B cell (primary cell): ENCODE measurements at regions not wholly inside any gene's neighbourhood (a gene's known extent, or its start where the extent isn't known, plus 50 kb on each side); places are given as distances from the start of the nearest gene placed in this dataset.

ENCODE experiments used
- ATAC-seq: fragments of 200-7000 bp; cut with Tn5 transposase; one replicate; pipeline ENCODE4 v1.10.0; 2021; ENCODE audit warnings: low read depth, mild to moderate bottlenecking, moderate number of reproducible peaks, moderate library complexity
- CTCF ChIA-PET: fragments of 350-600 bp; sonication (Branson Sonifier 250); formaldehyde crosslinking; loops from one replicate; lab custom pipeline; 2021; ENCODE audit warnings: antibody characterized with exemption, inconsistent platforms; lab: Charles Lee
- POLR2A ChIA-PET: fragments of 350-600 bp; sonication (Branson Sonifier 250); formaldehyde crosslinking; loops from one replicate; lab custom pipeline; 2021; ENCODE audit warnings: antibody characterized with exemption; lab: Charles Lee
- DNase-seq: peaks from one replicate; pipeline ENCODE4 v3.0.0; 2013
- H2AFZ ChIP-seq: 2 replicates; pipeline ENCODE4 v1.6.1; 2012; ENCODE audit warnings: mild to moderate bottlenecking, low read depth, low read length; ENCODE audit not compliant: insufficient read depth, poor library complexity, severe bottlenecking
- H3K27ac ChIP-seq, 2 donors: 1 replicate in 1 of 2; 2 replicates in 1 of 2; pipeline ENCODE4 v1.5.1; 2012 to 2013; ENCODE audit warnings: low read length in 2 of 2, mild to moderate bottlenecking in 2 of 2, moderate library complexity in 1 of 2
- H3K27me3 ChIP-seq, 4 experiments: fragments of 200-600 bp in 1 of 4; sonication (generic) in 1 of 4; replicated peaks in 1 of 4; 1 replicate in 2 of 4; 2 replicates in 2 of 4; pipeline versions ENCODE4 v1.6.1 to v1.7.0; 2013 to 2016; ENCODE audit warnings: low read length in 3 of 4, mild to moderate bottlenecking in 2 of 4, mixed read lengths in 1 of 4, moderate library complexity in 1 of 4; ENCODE audit not compliant: insufficient read depth in 4 of 4, control insufficient read depth in 3 of 4; ENCODE audit errors: control extremely low read depth in 1 of 4
- H3K36me3 ChIP-seq, 2 experiments: replicated peaks in 1 of 2; 1 replicate in 1 of 2; 2 replicates in 1 of 2; pipeline versions ENCODE4 v1.6.1 to v1.7.1; 2013; ENCODE audit warnings: low read length in 1 of 2; ENCODE audit not compliant: insufficient read depth in 2 of 2, control insufficient read depth in 1 of 2; ENCODE audit errors: control extremely low read depth in 1 of 2, extremely low read depth in 1 of 2
- H3K4me1 ChIP-seq, 2 donors: fragments of 200-600 bp in 1 of 2; sonication (generic) in 1 of 2; 1 replicate in 1 of 2; 2 replicates in 1 of 2; pipeline versions ENCODE4 v1.5.1 to v1.6.1; 2013 to 2017; ENCODE audit warnings: low read length in 2 of 2; ENCODE audit not compliant: control insufficient read depth in 2 of 2, insufficient read depth in 2 of 2
- H3K4me2 ChIP-seq: replicated peaks from 2 replicates; pipeline ENCODE3; 2012; ENCODE audit warnings: mild to moderate bottlenecking, low read depth, low read length; ENCODE audit not compliant: poor library complexity, severe bottlenecking
- H3K4me3 ChIP-seq, 5 experiments: fragments of 200-600 bp in 1 of 5; sonication (generic) in 1 of 5; 1 replicate in 3 of 5; 2 replicates in 2 of 5; pipeline versions ENCODE4 v1.5.1 to v1.7.0; 2011 to 2016; ENCODE audit warnings: low read length in 4 of 5, mild to moderate bottlenecking in 4 of 5, low read depth in 2 of 5, control low read depth in 1 of 5, moderate library complexity in 1 of 5; ENCODE audit not compliant: insufficient read depth in 1 of 5; ENCODE audit errors: control extremely low read depth in 1 of 5, extremely low read depth in 1 of 5
- H3K79me2 ChIP-seq: fragments of 200-600 bp; sonication (generic); one replicate; pipeline ENCODE4 v1.6.0; 2016; ENCODE audit warnings: low read length; ENCODE audit not compliant: control insufficient read depth, insufficient read depth
- H3K9ac ChIP-seq: fragments of 200-600 bp; sonication (generic); 2 replicates; pipeline ENCODE4 v1.6.1; 2017; ENCODE audit warnings: mild to moderate bottlenecking, low read length, moderate library complexity
- H3K9me3 ChIP-seq, 3 donors: one replicate each; pipeline versions ENCODE4 v1.6.1 to v1.7.1; 2013; ENCODE audit warnings: low read length in 2 of 3; ENCODE audit not compliant: control insufficient read depth in 2 of 3, insufficient read depth in 1 of 3; ENCODE audit errors: control extremely low read depth in 1 of 3
- H4K20me1 ChIP-seq: 2 replicates; pipeline ENCODE4 v1.6.0; 2012; ENCODE audit warnings: mild to moderate bottlenecking, low read length; ENCODE audit not compliant: insufficient read depth, control insufficient read depth, poor library complexity, severe bottlenecking
- H3K27ac Mint-ChIP-seq: one replicate; pipeline ENCODE4 v1.8.0; 2021; ENCODE audit warnings: mixed read lengths
- H3K27me3 Mint-ChIP-seq: one replicate; pipeline ENCODE4 v1.8.0; 2021; ENCODE audit warnings: mixed read lengths
- H3K4me1 Mint-ChIP-seq: one replicate; pipeline ENCODE4 v1.8.0; 2021; ENCODE audit warnings: mixed read lengths
- H3K4me3 Mint-ChIP-seq: one replicate; pipeline ENCODE4 v1.8.0; 2021; ENCODE audit warnings: mixed read lengths
- H3K9me3 Mint-ChIP-seq: one replicate; pipeline ENCODE4 v1.8.0; 2022; ENCODE audit warnings: mixed read lengths; ENCODE audit not compliant: insufficient read depth
- CTCF ChIP-seq: fragments of 200-600 bp; IDR thresholded peaks from one replicate; pipeline ENCODE4 v1.8.0; 2022; ENCODE audit warnings: antibody characterized with exemption, mild to moderate bottlenecking
- EZH2 ChIP-seq: IDR thresholded peaks from 2 replicates; pipeline ENCODE4 v1.6.1; 2012; ENCODE audit warnings: borderline replicate concordance, low read depth, mild to moderate bottlenecking, moderate library complexity, low read length; ENCODE audit not compliant: insufficient read depth, poor library complexity, severe bottlenecking
- WGBS: methylation state at CpG from one replicate; pipeline ENCODE4 v1.1.5; 2013; ENCODE audit warnings: missing lambda C conversion rate; ENCODE audit not compliant: insufficient coverage; 5-methylcytosine and 5-hydroxymethylcytosine counted together
- intact Hi-C: fragments of 100-400 bp; cut with micrococcal nuclease; formaldehyde crosslinking; loops from one replicate; pipeline ENCODE4 v1.10.0; 2022

GRCh38 chr3:46082021-46082420 lies 54.7 kb upstream of the XCR1 start:
- H3K79me2 ChIP-seq, result no peaks in the 10 kb centered on the region
- POLR2A ChIA-PET, result interaction anchor here (0.7 kb wide), 1 partner anchor 287 kb away, joined by 8 read pairs; no protein-coding TSS in a partner anchor
- H3K4me2 ChIP-seq, result no peak overlapping the region
- no peak overlapping the region for H3K9ac ChIP-seq
- CTCF ChIA-PET, result interaction anchor here (3.5 to 17.4 kb wide), 5 partner anchors 10 to 287 kb away, joined by 26 to 233 read pairs (median 96); partner anchors contain the start of genes CCR1, CCR5 and CXCR6
- no peaks in the 10 kb centered on the region for H3K36me3 ChIP-seq
- Mint-ChIP-seq H3K27ac (no peak overlapping the region), H3K4me3 (no peak overlapping the region), H3K4me1 (peaks cover 5% of the 10 kb centered on the region), H3K27me3 (no peaks in the 10 kb centered on the region), H3K9me3 (no peaks in the 10 kb centered on the region)
- H3K27ac ChIP-seq, result no peak overlapping the region
- TF ChIP-seq CTCF, result no peak
- TF ChIP-seq EZH2, result no peak
- no peak overlapping the region for H2AFZ ChIP-seq
- no peak overlapping the region for H3K4me3 ChIP-seq
- intact Hi-C loops, result no loop called here
- DNase-seq (no peak), ATAC-seq (no peak)
- WGBS, result 83% methylated on average over 1 of the region's 2 CpGs
- H4K20me1 ChIP-seq, result no peaks in the 10 kb centered on the region
- peaks cover 2 to 7% of the 10 kb centered on the region in 2 donors for H3K4me1 ChIP-seq
- H3K9me3 ChIP-seq, result no peaks in the 10 kb centered on the region
- no peaks in the 10 kb centered on the region for H3K27me3 ChIP-seq

GRCh38 chr3:46080969-46081345 lies 53.7 kb upstream of the XCR1 start:
- no peak overlapping the region for H2AFZ ChIP-seq
- no peak overlapping the region for H3K9ac ChIP-seq
- H3K79me2 ChIP-seq, result no peaks in the 10 kb centered on the region
- no peaks in the 10 kb centered on the region for H3K36me3 ChIP-seq
- Mint-ChIP-seq H3K4me3 (no peak overlapping the region), H3K4me1 (peaks cover 5% of the 10 kb centered on the region), H3K27ac (no peak overlapping the region), H3K9me3 (no peaks in the 10 kb centered on the region), H3K27me3 (no peaks in the 10 kb centered on the region)
- H3K27ac ChIP-seq, result no peak overlapping the region
- CTCF ChIA-PET, result interaction anchor here (0.6 to 17.4 kb wide), 16 partner anchors 9 to 363 kb away, joined by 3 to 233 read pairs (median 6); partner anchors contain the start of genes CCR1, CCR5 and CXCR6
- H4K20me1 ChIP-seq, result no peaks in the 10 kb centered on the region
- H3K9me3 ChIP-seq, result no peaks in the 10 kb centered on the region
- H3K4me2 ChIP-seq, result no peak overlapping the region
- TF ChIP-seq EZH2 (no peak), CTCF (no peak)
- no peak overlapping the region for H3K4me3 ChIP-seq
- peaks cover 2 to 7% of the 10 kb centered on the region in 2 donors for H3K4me1 ChIP-seq
- WGBS, result 70% methylated on average over 2 of the region's 2 CpGs
- POLR2A ChIA-PET, result no interaction called here
- DNase-seq (no peak), ATAC-seq (no peak)
- intact Hi-C loops, result no loop called here
- H3K27me3 ChIP-seq, result no peaks in the 10 kb centered on the region
